Liver (tissue), 3 donors: ENCODE measurements at regions not wholly inside any gene's neighbourhood (a gene's known extent, or its start where the extent isn't known, plus 50 kb on each side); places are given as distances from the start of the nearest gene placed in this dataset.

Source experiments
- EGR1 ChIP-seq, 2 donors: IDR thresholded peaks; 2 replicates each; pipeline ENCODE4 v1.6.1; 2016 to 2018; ENCODE audit warnings: antibody characterized with exemption in 2 of 2, low read depth in 2 of 2
- JUND ChIP-seq, 2 donors: IDR thresholded peaks; 2 replicates each; pipeline ENCODE4 v1.6.1; 2016; ENCODE audit warnings: antibody characterized with exemption in 2 of 2
- NR2F2 ChIP-seq: IDR thresholded peaks from 2 replicates; pipeline ENCODE4 v1.6.1; 2016; ENCODE audit warnings: antibody characterized with exemption
- RAD21 ChIP-seq, 2 donors: IDR thresholded peaks; 2 replicates each; pipeline ENCODE4 v1.6.1; 2016; ENCODE audit warnings: antibody characterized with exemption in 2 of 2, mild to moderate bottlenecking in 2 of 2
- REST ChIP-seq: IDR thresholded peaks from 2 replicates; pipeline ENCODE4 v1.6.1; 2016; ENCODE audit warnings: antibody characterized with exemption, mild to moderate bottlenecking
- RXRA ChIP-seq, 2 donors: IDR thresholded peaks; 2 replicates each; pipeline ENCODE4 v1.6.1; 2017 to 2018; ENCODE audit warnings: antibody characterized with exemption in 2 of 2, mild to moderate bottlenecking in 1 of 2
- SP1 ChIP-seq: IDR thresholded peaks from 2 replicates; pipeline ENCODE4 v1.6.1; 2018; ENCODE audit warnings: antibody characterized with exemption, mild to moderate bottlenecking
- TAF1 ChIP-seq: conservative IDR thresholded peaks from 2 replicates; pipeline ENCODE4 v1.6.1; 2016; ENCODE audit warnings: antibody characterized with exemption, mild to moderate bottlenecking
- YY1 ChIP-seq: IDR thresholded peaks from 2 replicates; pipeline ENCODE4 v1.6.1; 2016; ENCODE audit warnings: antibody characterized with exemption, mild to moderate bottlenecking
- TF ChIP-seq, protein P1 (sequence below): fragments of 150-350 bp; IDR thresholded peaks from 2 replicates; pipeline ENCODE4 v1.5.1; 2017; ENCODE audit warnings: improper control_type of control experiment, low read depth, low read length; ENCODE audit not compliant: missing input control
- TF ChIP-seq, protein P2 (sequence below): IDR thresholded peaks from 2 replicates; pipeline ENCODE4 v1.6.1; 2016; ENCODE audit warnings: antibody characterized with exemption
- TF ChIP-seq, protein P3 (sequence below): IDR thresholded peaks from 2 replicates; pipeline ENCODE4 v1.6.1; 2016; ENCODE audit warnings: antibody characterized with exemption
- TF ChIP-seq, protein P4 (sequence below): IDR thresholded peaks from 2 replicates; pipeline ENCODE4 v1.6.1; 2016; ENCODE audit warnings: antibody characterized with exemption
- donor health status: healthy.
- donor health status: healthy.

DNA sequence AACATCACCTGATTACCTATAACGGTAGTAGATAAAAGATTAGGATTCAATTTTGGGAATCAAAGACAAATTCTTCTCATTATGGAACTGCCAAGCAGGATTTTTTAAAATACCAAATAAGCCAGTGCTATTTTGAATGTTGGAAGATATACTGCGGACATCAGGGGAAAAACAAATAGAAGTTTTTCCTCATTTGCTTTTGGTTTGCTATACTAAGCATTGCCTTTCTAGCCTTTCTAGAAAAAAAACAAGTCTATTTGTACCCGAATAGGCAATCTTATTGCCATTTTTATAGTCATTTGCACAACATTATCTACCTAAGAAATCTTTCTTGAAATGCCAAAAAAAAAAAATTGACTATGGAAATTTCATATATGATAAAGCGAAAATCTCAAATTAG, 379.5 kb downstream of the CDH10 start:
- TF ChIP-seq, protein P1, sequence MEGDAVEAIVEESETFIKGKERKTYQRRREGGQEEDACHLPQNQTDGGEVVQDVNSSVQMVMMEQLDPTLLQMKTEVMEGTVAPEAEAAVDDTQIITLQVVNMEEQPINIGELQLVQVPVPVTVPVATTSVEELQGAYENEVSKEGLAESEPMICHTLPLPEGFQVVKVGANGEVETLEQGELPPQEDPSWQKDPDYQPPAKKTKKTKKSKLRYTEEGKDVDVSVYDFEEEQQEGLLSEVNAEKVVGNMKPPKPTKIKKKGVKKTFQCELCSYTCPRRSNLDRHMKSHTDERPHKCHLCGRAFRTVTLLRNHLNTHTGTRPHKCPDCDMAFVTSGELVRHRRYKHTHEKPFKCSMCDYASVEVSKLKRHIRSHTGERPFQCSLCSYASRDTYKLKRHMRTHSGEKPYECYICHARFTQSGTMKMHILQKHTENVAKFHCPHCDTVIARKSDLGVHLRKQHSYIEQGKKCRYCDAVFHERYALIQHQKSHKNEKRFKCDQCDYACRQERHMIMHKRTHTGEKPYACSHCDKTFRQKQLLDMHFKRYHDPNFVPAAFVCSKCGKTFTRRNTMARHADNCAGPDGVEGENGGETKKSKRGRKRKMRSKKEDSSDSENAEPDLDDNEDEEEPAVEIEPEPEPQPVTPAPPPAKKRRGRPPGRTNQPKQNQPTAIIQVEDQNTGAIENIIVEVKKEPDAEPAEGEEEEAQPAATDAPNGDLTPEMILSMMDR = no peak
- TF ChIP-seq RXRA (IDR thresholded peaks at IDR 0.05) (no peak), REST (no peak), TAF1 (no peak), NR2F2 (no peak), JUND (IDR thresholded peaks at IDR 0.05) (no peak), YY1 (no peak), SP1 (no peak), EGR1 (IDR thresholded peaks at IDR 0.05; ENCODE audit: low read depth in 2 of 2) (no peak), RAD21 (IDR thresholded peaks at IDR 0.05) (no peak)
- TF ChIP-seq, protein P2, sequence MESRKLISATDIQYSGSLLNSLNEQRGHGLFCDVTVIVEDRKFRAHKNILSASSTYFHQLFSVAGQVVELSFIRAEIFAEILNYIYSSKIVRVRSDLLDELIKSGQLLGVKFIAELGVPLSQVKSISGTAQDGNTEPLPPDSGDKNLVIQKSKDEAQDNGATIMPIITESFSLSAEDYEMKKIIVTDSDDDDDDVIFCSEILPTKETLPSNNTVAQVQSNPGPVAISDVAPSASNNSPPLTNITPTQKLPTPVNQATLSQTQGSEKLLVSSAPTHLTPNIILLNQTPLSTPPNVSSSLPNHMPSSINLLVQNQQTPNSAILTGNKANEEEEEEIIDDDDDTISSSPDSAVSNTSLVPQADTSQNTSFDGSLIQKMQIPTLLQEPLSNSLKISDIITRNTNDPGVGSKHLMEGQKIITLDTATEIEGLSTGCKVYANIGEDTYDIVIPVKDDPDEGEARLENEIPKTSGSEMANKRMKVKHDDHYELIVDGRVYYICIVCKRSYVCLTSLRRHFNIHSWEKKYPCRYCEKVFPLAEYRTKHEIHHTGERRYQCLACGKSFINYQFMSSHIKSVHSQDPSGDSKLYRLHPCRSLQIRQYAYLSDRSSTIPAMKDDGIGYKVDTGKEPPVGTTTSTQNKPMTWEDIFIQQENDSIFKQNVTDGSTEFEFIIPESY = no peak
- TF ChIP-seq, protein P3, sequence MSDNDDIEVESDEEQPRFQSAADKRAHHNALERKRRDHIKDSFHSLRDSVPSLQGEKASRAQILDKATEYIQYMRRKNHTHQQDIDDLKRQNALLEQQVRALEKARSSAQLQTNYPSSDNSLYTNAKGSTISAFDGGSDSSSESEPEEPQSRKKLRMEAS = no peak
- TF ChIP-seq, protein P4, sequence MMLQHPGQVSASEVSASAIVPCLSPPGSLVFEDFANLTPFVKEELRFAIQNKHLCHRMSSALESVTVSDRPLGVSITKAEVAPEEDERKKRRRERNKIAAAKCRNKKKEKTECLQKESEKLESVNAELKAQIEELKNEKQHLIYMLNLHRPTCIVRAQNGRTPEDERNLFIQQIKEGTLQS = no peak
